Mammary epithelial cell (primary cell): ENCODE measurements at regions not wholly inside any gene's neighbourhood (a gene's known extent, or its start where the extent isn't known, plus 50 kb on each side); places are given as distances from the start of the nearest gene placed in this dataset.

ENCODE experiments used
- CTCF ChIP-seq, 2 donors: IDR thresholded peaks in 1 of 2; conservative IDR thresholded peaks in 1 of 2; 2 replicates each; pipeline ENCODE4 v1.5.1; 2011 to 2012; ENCODE audit warnings: inconsistent platforms in 2 of 2, low read length in 2 of 2, mild to moderate bottlenecking in 2 of 2, control low read depth in 1 of 2, low read depth in 1 of 2; ENCODE audit not compliant: insufficient read depth in 1 of 2; ENCODE audit errors: extremely low read depth in 1 of 2
- EZH2 ChIP-seq: IDR thresholded peaks from 2 replicates; pipeline ENCODE4 v1.6.1; 2012; ENCODE audit warnings: low read length, inconsistent platforms, borderline replicate concordance

- TF ChIP-seq EZH2 (no peak), CTCF (conservative IDR thresholded peaks at IDR 0.05 in 1 of 2, IDR thresholded peaks at IDR 0.05 in 1 of 2; ENCODE audit: extremely low read depth in 1 of 2, insufficient read depth in 1 of 2, low read depth in 1 of 2, low read length in 2 of 2) (no peak)
These were observed 261.4 kb upstream of the TBX3 start for GRCh38 chr12:114945351-114945750.
